GM12891 (cell line): ENCODE measurements at regions not wholly inside any gene's neighbourhood (a gene's known extent, or its start where the extent isn't known, plus 50 kb on each side); places are given as distances from the start of the nearest gene placed in this dataset.
A peak's percentile ranks its signal among the peaks of the same experiment; 100 is the strongest.
"Not testable (repeated sequence)": the region's sequence is repeated elsewhere in the genome, so short reads cannot be mapped to it uniquely, and the experiment has no call there.

Experiments
- DNase-seq: peaks from one replicate; pipeline ENCODE4 v3.0.0; 2011; ENCODE audit warnings: low spot score; ENCODE audit not compliant: insufficient read length
- FAIRE-seq: peaks from 2 replicates; lab custom pipeline; 2011; peaks lifted over from hg19 to GRCh38; lab: Jason Lieb, UNC
- PAX5 ChIP-seq: IDR thresholded peaks from 2 replicates; pipeline ENCODE4 v1.6.1; 2011; ENCODE audit warnings: low read length, moderate library complexity, mild to moderate bottlenecking; ENCODE audit not compliant: insufficient read depth, severe bottlenecking
- POLR2A ChIP-seq: IDR thresholded peaks from 2 replicates; pipeline ENCODE4 v1.6.1; 2011; ENCODE audit warnings: low read depth, low read length, control low read depth
- POLR2AphosphoS5 ChIP-seq: IDR thresholded peaks from 2 replicates; pipeline ENCODE4 v1.6.1; 2011; ENCODE audit warnings: low read depth, low read length, control low read depth
- POU2F2 ChIP-seq: IDR thresholded peaks from 2 replicates; pipeline ENCODE4 v1.6.1; 2011; ENCODE audit warnings: low read depth, mild to moderate bottlenecking, control low read depth, low read length, moderate library complexity
- SPI1 ChIP-seq: IDR thresholded peaks from 2 replicates; pipeline ENCODE4 v1.6.1; 2011; ENCODE audit warnings: low read depth, low read length, control low read depth
- TAF1 ChIP-seq: IDR thresholded peaks from 2 replicates; pipeline ENCODE4 v1.6.1; 2011; ENCODE audit warnings: low read depth, low read length, control low read depth

DNA sequence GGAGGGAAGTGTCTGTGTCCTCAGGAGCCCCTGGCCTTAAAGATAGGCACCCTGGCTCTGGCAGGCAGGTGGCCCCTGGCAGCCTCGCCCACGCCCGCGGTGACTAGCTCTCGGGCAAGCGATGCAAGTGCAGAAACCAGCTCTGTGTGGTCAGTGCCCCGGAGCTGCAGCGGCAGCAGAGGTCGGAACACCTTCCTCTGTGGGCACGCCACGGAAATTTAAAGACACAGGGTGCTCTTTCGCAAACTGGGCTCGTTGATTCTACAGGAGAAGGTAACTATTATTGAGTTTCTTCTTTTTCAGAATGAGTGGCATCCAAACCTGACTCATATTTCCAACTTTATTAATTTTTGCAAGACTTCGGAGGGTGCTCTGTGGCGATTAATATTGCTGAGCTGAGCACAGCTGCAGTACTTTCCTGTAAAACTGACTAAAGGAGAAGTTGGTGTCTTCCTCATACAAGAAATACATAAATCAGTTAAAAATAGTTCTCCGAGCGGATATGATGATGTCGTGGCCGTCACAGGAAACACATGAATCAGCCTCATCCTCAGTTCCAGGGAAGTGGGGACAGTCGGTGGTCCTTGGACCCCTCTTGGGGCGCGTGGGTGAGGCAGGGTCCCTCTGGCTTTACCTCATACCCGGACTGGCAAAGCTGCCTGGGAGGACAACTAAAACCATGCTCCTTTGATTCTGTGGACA is 120.2 kb downstream of the METRNL start:
- TF ChIP-seq POLR2A (no peak), SPI1 (peak; percentile 39)
- no peak for DNase-seq
- FAIRE-seq, result no peak

DNA sequence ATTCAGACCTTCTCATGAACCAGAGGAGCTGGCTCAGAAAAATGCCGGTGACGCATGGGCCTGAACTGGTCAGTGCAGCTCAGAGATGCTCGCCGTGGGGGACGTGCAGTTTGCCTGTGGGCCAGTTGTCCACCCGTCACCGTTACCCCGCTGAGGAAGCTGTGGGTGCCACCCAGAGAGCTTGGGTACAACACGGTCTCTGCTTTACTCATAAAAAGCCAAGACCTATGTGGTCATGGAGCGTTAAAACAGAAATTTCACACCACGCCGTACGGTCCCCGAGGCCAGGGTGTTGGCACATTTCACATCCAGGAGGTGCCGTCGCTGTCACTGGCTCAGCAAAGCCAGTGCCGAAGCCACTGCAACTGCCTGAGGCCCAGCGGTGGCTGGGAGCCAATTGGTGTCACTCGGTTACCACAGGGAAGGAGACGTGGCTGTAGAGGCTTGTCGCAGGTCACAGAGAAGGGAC is 120.9 kb downstream of the METRNL start:
- no peak for TF ChIP-seq PAX5
- no peak for TF ChIP-seq POLR2A
- TF ChIP-seq TAF1, result no peak
- no peak for TF ChIP-seq POLR2AphosphoS5
- no peak for TF ChIP-seq POU2F2
- no peak for TF ChIP-seq SPI1
- DNase-seq, result no peak
- peak; percentile 89 for FAIRE-seq

DNA sequence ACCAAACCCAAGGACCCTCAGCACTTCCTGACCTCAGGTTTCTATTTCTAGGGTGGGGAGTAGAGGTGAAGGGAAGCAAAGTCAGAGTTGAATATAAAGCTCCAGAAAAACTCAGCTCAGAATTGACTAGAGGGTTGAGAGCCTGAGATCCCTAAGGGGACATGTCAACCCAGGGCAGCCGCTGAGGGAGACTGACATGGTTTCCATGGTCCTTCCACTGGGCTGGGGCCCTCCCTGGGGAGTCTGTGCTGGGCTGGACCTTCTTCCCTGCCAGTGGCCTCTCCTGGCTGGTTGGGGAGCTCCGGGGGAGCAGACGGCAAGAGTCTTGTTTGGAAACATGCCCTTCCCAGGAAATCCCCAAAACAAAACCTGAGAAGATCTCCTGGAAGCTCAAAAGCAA is 121.3 kb downstream of the METRNL start:
- TF ChIP-seq PAX5 (no peak), POU2F2 (no peak), TAF1 (no peak), SPI1 (no peak), POLR2A (no peak), POLR2AphosphoS5 (no peak)
- no peak for DNase-seq
- FAIRE-seq, result no peak

DNA sequence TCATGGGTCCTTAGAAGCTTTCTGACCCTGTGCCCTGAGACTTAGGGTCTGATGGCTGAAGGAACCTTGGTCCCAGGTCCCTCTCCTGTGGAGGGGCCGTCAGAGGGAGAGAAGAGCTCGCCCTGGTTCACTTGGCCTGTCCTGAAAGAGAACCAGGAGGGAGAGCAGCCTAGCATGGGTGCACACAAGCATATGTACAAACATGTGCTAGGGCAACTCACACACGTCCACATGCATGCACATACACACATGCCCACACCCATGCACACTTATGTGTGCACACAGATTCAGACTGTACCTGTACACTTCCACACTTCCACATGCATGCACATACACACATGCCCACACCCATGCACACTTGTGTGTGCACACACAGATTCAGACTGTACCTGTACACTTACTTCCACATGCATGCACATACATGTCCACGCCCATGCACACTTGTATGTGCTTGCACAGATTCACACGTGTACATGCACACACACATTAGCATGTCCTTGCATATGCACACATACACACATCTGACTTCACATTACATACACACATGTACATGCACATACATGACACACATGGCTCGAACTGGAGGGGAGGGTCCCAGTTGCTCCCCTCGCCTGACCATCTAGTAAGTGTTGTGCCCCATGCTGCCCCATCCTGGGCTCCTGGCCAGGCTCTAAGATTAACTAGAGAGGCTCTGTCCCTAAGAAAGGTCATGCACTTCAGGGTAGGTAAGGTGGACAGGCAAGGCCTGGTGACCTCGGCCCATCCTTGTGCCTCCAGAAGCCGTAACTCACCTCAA is 122.0 kb downstream of the METRNL start:
- TF ChIP-seq POLR2AphosphoS5, result no peak
- TF ChIP-seq TAF1, result no peak
- no peak for TF ChIP-seq PAX5
- no peak for TF ChIP-seq POLR2A
- TF ChIP-seq POU2F2, result no peak
- TF ChIP-seq SPI1, result no peak
- FAIRE-seq, result peak; percentile 77
- DNase-seq, result no peak

DNA sequence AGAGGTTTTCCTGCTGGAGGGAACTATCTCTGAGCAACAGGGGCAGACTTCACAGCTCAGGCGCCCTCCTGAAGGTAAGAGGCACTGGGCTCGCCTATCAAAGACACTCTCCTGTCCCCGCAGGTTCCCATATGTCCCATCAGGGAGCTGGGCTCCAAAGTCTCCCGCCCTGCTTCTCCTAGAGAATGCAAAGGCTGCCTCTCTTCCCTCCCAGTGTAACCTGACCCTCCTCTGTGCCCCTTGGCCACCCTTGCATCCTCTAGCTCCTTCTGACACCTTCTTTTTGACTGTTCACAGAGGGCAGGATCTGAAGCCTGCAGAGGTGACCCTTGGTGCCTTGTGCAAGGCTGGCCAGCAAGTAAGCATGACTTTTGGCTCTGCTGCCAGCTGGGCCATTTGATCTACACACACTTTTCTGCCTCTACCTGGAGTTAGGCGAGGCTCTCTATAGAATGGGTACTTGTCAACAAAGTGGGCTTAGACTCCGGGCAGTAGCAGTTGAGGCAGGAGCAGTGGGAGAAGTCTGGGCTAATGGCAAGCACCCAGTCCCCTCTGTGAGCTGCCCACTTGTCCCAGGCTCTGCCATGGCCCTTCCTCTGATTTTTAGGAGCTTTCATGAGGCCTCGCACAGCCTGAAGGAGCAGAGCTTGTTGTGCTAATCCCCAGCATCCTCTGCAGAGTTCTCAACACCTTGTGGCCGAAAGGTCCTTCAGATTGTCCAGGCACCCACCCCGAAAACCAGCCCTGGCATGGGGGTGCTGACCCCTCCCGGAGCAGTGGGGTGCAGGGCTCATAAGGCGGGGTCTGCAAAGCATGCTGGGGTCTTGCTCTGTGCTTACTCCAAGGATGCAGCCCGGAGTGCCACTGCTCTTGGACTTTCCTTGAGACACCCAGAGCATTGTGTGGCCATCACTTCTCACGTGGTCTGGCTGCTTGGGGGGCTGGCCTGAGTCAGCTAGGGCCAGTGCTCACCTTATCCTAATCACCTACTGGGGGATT is 122.9 kb downstream of the METRNL start:
- DNase-seq (no peak), FAIRE-seq (no peak)
- TF ChIP-seq POLR2AphosphoS5 (no peak), POU2F2 (no peak), TAF1 (no peak), PAX5 (no peak), SPI1 (no peak), POLR2A (no peak)

DNA sequence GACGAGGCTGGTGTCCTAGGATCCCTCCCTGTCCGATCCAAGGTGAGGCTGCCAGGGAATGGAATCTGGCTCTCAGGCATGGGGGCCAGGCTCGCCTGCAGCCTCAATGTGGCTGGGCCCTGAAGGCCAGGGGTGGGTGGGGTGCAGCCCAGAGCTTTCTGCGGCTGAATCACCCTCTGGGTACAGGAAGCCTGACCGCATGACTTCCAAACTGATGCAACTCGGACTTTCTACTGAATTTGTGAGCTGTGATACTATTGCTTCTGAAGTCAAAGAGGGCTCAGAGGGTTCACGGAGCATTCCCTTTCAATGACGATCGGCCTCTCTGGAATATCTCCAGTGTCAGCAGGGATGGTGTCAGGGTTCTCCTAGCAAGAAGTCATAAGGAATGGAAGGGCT is 123.7 kb downstream of the METRNL start:
- FAIRE-seq (no peak), DNase-seq (no peak)
- TF ChIP-seq POLR2AphosphoS5, result no peak

DNA sequence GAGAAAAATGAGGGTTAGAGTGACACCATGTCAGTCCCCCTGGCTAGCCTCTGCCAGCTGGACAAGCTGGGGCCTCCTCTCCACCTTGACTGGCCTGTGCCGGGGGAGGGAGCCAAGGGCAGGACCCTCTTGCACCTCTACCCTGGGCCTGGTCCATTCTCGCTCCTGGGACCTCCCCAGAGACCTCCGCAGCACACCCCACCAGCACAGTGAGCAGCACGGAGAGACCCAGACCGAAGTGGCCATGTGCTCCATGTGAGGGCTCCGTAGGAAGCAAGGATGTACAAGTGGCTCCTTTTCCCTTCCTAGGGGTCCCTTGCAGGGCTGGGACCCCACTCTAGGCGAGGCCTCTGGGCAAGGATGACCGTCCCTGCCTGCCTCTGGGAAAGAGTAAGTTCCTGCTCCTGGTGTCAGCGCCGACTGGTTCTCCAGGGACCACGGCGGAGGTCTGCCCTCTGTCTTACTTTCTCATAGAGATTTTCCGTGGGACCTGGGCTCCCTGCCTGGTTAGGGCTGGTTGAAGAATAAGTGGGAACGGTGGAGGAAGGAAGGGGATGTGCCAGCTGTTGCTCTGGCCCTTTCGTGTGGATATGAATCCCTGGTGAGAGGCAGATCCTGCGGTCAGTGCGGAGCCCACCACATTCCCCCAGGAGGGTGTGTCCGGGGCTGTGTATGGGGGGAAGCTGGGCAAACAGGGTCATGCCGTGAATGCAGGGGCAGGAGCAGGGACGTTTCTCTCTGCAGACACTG is 124.2 kb downstream of the METRNL start:
- FAIRE-seq (no peak), DNase-seq (no peak)
- TF ChIP-seq POLR2AphosphoS5, result no peak
- no peak for TF ChIP-seq POLR2A
- no peak for TF ChIP-seq PAX5
- TF ChIP-seq POU2F2, result no peak
- TF ChIP-seq SPI1, result no peak
- TF ChIP-seq TAF1, result no peak

DNA sequence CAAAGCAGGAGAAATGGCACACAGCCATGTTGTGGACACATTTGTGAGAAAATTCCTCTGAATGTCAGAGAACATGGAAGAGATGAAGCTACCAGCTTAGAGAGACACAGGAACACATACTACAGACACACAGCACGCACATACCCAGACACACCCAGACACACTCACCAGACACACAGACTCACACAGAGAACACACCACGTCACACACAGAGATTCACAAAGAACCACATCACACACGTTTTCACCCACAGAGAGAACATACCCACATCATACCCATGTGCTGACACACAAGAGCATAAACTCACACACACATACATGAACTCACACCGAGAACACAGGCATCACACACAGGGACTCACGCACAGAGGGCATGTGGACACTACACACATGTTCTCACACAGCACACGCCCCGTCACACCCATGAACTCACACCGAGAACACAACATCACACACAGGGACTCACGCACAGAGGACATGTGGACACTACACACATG is 124.9 kb downstream of the METRNL start:
- no peak for DNase-seq
- no peak for TF ChIP-seq TAF1
- TF ChIP-seq PAX5, result no peak
- TF ChIP-seq SPI1, result no peak
- no peak for TF ChIP-seq POLR2A
- no peak for TF ChIP-seq POLR2AphosphoS5
- TF ChIP-seq POU2F2, result no peak
- peak; percentile 58 for FAIRE-seq

DNA sequence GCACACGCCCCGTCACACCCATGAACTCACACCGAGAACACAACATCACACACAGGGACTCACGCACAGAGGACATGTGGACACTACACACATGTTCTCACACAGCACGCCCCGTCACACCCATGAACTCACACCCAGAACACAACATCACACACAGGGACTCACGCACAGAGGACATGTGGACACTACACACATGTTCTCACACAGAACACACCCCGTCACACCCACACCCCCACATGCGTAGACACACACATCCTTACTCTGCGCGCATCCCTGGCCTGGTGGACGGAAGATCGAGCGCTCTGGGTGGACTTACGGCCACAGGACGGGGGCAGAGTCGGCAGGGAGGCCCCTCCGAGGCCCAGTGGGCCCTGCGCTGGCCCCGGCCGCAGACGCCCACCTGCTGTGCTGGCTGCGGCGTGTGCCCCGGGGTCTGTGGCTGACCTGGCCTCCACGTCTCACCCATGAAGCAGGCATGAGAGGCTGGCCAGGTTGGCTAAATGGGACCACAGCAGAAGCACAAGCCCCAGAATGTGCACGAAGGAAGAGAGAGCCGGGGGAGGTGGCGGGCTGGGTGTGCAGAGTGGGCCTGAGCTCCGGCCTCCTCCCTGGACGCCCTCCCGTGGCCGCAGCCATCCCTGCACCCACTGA is 125.5 kb downstream of the METRNL start:
- FAIRE-seq, result peak; percentile 83
- not testable (repeated sequence) for DNase-seq

DNA sequence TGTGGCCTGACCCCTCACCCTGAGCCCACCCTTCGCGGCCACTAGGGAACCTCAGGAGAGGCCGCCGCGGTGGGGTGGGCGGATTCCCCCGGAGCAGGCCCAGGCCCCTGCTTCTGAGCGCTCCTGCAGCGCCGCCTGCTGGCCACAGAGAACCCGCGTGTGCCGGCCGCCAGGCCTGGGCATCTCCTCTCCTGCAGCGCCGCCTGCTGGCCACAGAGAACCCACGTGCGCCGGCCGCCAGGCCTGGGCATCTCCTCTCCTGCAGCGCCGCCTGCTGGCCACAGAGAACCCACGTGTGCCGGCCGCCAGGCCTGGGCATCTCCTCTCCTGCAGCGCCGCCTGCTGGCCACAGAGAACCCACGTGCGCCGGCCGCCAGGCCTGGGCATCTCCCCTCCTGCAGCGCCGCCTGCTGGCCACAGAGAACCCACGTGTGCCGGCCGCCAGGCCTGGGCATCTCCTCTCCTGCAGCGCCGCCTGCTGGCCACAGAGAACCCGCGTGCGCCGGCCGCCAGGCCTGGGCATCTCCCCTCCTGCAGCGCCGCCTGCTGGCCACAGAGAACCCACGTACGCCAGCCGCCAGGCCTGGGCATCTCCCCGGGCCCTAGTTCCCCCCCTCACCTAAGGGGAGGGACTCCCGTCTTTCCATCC is 126.1 kb downstream of the METRNL start:
- not testable (repeated sequence) for DNase-seq, FAIRE-seq

DNA sequence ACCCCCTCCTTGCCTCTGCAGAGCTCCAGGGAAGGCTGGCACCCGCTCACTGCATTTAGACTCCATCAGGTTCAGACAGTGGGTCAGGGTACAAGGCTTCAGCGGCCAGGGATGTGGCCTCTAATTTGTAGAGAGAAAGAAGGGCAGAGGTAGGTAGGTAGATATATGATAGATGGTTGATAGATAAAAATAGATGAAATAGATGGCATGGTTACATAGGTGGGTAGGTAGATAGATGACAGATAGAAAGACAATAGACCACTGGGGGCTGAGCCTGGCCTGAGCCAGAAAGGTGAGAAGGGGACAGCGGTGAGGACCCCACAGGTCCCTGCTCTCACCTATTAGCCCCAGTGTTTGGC is 126.6 kb downstream of the METRNL start:
- FAIRE-seq, DNase-seq: not testable (repeated sequence)

DNA sequence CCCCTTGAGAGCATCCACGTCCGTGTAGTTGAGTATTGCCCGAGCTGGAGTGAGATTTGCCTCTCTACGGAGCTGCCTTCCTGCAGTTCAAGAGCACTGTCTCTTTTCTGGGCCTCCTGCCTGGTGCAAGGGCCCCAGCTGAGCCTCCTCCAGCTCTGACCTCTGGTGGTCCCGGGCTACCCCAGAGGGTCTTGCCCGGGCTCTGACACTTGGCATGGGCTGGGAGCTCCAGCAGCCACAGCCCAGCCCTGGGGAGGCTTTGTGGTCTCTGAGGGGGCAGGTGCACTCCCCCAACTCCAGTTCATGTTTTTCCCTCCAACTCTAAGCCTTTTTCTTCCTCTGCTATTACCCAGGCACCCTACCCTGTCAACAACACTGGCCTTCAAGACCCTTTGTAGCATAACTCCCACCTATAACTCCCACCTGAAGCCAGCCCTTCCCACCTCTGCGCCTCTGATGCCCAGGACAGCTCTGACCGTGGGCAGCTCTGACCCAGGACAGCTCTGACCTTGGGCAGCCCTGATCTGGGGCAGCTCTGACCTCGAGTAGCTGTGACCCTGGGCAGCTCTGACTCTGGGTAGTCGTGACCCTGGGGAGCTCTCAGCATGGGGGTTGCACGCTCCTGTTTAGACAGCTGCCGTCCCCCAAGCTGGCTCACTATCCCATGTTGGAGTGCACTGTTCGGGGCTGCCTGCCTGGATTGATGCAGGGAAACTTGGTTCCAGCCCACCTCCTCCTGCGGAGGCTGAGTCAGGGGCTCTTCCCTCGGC is 127.6 kb downstream of the METRNL start:
- not testable (repeated sequence) for DNase-seq, FAIRE-seq
